Right lobe of liver (tissue), 4 donors: ENCODE measurements at regions not wholly inside any gene's neighbourhood (a gene's known extent, or its start where the extent isn't known, plus 50 kb on each side); places are given as distances from the start of the nearest gene placed in this dataset.

Experiments
- POLR2A ChIP-seq: fragments of 450-650 bp; IDR thresholded peaks from one replicate; pipeline ENCODE4 v1.6.1; 2017; ENCODE audit warnings: antibody characterized with exemption, mild to moderate bottlenecking
- TF ChIP-seq, protein P1 (sequence below), 4 donors: fragments of 200-600 bp in 3 of 4; fragments of 450-650 bp in 1 of 4; IDR thresholded peaks; one replicate each; pipeline versions ENCODE4 v1.5.1 to v1.8.0; 2016 to 2022; ENCODE audit warnings: antibody characterized with exemption in 4 of 4, mild to moderate bottlenecking in 2 of 4
- donor health status: DM: no; HTN: no; CAD: no.
- donor health status: DM: no; HTN: no; CAD: no.
- donor health status: DM: no; HTN: yes; CAD: no.

DNA sequence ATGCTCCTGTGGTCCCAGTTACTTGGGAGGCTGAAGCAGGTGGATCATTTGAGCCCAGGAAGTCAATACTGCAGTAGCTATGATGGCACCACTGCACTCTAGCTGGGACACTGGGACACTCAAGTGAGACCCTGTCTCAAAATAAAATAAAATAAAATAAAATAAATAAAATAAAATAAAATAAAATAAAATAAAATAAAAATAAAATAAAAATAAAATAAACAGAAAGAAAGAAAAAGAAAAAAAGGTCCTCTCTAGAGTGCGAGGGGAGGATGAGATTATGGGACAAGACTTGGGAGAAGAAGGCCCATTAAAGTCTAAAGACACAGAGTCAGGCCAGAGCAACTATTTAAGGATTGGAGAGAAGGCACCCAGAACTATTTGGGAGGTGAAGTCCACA, 172.5 kb downstream of the IER5 start:
- TF ChIP-seq, protein P1, sequence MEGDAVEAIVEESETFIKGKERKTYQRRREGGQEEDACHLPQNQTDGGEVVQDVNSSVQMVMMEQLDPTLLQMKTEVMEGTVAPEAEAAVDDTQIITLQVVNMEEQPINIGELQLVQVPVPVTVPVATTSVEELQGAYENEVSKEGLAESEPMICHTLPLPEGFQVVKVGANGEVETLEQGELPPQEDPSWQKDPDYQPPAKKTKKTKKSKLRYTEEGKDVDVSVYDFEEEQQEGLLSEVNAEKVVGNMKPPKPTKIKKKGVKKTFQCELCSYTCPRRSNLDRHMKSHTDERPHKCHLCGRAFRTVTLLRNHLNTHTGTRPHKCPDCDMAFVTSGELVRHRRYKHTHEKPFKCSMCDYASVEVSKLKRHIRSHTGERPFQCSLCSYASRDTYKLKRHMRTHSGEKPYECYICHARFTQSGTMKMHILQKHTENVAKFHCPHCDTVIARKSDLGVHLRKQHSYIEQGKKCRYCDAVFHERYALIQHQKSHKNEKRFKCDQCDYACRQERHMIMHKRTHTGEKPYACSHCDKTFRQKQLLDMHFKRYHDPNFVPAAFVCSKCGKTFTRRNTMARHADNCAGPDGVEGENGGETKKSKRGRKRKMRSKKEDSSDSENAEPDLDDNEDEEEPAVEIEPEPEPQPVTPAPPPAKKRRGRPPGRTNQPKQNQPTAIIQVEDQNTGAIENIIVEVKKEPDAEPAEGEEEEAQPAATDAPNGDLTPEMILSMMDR (IDR thresholded peaks at IDR 0.05): no peak
- TF ChIP-seq POLR2A: no peak
